KMS-11 (cell line): ENCODE measurements at regions not wholly inside any gene's neighbourhood (a gene's known extent, or its start where the extent isn't known, plus 50 kb on each side); places are given as distances from the start of the nearest gene placed in this dataset.

Experiments used
- H2AFZ ChIP-seq: fragments of 200-600 bp; sonication (generic); 2 replicates; pipeline ENCODE4 v1.6.1; 2016; ENCODE audit warnings: antibody characterized with exemption, mixed run types, low read depth
- H3K27ac ChIP-seq: fragments of 200-600 bp; sonication (generic); 2 replicates; pipeline ENCODE4 v1.6.1; 2016; ENCODE audit warnings: mild to moderate bottlenecking, mixed run types
- H3K27me3 ChIP-seq: fragments of 200-600 bp; sonication (generic); 2 replicates; pipeline ENCODE4 v1.6.1; 2017; ENCODE audit warnings: mild to moderate bottlenecking, low read depth, mixed run types, moderate library complexity; ENCODE audit not compliant: insufficient read depth
- H3K36me3 ChIP-seq: fragments of 200-600 bp; sonication (generic); 2 replicates; pipeline ENCODE4 v1.6.1; 2017; ENCODE audit warnings: mild to moderate bottlenecking, mixed run types; ENCODE audit not compliant: insufficient read depth
- H3K4me1 ChIP-seq: fragments of 200-600 bp; sonication (generic); 2 replicates; pipeline ENCODE4 v1.6.1; 2016; ENCODE audit warnings: mild to moderate bottlenecking, low read depth, mixed run types; ENCODE audit not compliant: poor library complexity, severe bottlenecking
- H3K4me2 ChIP-seq: fragments of 200-600 bp; sonication (generic); 2 replicates; pipeline ENCODE4 v1.7.0; 2016; ENCODE audit warnings: mild to moderate bottlenecking, mixed run types
- H3K4me3 ChIP-seq: fragments of 200-600 bp; sonication (generic); IDR thresholded peaks from 2 replicates; pipeline ENCODE4 v1.6.1; 2017; ENCODE audit warnings: low read depth, low read length, mixed read lengths; ENCODE audit not compliant: insufficient read depth
- H3K79me2 ChIP-seq: fragments of 200-600 bp; sonication (generic); 2 replicates; pipeline ENCODE4 v1.6.1; 2016; ENCODE audit warnings: low read depth, mixed run types; ENCODE audit not compliant: insufficient read depth
- H3K9ac ChIP-seq: fragments of 200-600 bp; sonication (generic); 2 replicates; pipeline ENCODE4 v1.6.1; 2016; ENCODE audit warnings: mild to moderate bottlenecking, mixed run types
- H4K20me1 ChIP-seq: fragments of 200-600 bp; sonication (generic); 2 replicates; pipeline ENCODE4 v1.6.1; 2016; ENCODE audit warnings: mild to moderate bottlenecking, mixed run types; ENCODE audit not compliant: insufficient read depth
- TF ChIP-seq, protein P1 (sequence below): fragments of 200-600 bp; sonication (generic); conservative IDR thresholded peaks from 2 replicates; pipeline ENCODE4 v1.6.1; 2017; ENCODE audit warnings: low read depth, mild to moderate bottlenecking, antibody characterized with exemption, low read length, moderate library complexity, mixed read lengths

DNA sequence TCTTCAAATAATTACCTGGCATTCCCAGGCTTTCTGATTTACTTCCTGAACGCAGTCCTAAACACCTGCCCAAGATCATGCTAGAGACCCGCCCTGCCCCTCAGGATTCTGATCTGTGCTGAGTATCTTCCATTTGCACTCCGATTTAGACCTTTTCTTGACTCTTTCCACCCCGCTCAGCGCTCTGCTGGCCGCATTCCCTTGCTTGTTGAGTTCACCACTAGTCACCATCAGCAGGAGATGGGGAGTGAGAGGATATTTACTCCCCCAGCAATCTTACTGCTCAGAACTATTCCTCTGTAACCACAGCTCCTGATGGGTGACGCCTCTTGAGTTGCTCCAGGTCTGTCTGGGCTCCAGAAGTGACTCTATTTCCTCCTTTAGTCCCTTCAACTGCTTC, 419.4 kb upstream of the MIR17HG start:
- Histone ChIP-seq H3K4me3 (no peak overlapping the region), H3K27ac (no peak overlapping the region), H3K4me2 (no peak overlapping the region), H2AFZ (no peak overlapping the region), H3K27me3 (no peaks in the 10 kb centered on the region), H4K20me1 (no peaks in the 10 kb centered on the region), H3K9ac (no peak overlapping the region), H3K36me3 (no peaks in the 10 kb centered on the region), H3K4me1 (no peaks in the 10 kb centered on the region), H3K79me2 (no peaks in the 10 kb centered on the region)
- TF ChIP-seq, protein P1, sequence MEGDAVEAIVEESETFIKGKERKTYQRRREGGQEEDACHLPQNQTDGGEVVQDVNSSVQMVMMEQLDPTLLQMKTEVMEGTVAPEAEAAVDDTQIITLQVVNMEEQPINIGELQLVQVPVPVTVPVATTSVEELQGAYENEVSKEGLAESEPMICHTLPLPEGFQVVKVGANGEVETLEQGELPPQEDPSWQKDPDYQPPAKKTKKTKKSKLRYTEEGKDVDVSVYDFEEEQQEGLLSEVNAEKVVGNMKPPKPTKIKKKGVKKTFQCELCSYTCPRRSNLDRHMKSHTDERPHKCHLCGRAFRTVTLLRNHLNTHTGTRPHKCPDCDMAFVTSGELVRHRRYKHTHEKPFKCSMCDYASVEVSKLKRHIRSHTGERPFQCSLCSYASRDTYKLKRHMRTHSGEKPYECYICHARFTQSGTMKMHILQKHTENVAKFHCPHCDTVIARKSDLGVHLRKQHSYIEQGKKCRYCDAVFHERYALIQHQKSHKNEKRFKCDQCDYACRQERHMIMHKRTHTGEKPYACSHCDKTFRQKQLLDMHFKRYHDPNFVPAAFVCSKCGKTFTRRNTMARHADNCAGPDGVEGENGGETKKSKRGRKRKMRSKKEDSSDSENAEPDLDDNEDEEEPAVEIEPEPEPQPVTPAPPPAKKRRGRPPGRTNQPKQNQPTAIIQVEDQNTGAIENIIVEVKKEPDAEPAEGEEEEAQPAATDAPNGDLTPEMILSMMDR = no peak

DNA sequence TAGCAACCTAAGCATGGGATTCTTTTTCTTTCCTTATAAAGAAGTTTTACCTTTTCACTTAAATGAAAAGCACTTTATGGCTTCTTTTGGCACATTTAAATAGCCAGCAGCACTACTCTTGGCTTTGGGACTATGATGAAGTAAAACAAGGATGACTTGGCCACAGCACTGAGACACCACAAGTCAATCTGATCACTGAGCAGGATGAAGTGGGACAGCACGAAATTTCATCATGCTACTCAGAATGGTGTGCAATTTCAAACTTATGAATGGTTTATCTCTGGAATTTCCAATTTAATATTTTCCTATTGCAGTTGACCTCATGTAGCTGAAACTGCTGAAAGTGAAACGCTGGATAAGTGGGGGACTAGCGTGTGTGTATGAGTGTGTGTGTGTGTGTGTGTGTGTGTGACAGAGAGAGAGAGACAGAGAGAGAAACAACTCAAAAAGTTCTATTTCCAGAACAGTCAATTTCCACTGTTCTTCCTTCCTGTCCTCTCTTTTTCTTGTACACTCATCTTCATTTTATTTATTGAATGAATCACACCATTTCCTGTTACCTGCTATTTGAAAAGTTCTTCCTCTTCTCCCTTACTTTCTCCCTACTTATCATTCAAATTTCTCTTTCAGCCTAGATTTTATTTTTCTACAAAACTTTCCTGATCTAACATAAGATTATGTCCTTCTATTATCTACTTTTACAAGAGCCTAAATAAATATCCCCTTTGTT, 414.2 kb upstream of the MIR17HG start:
- Histone ChIP-seq H3K27ac (no peak overlapping the region), H3K27me3 (no peaks in the 10 kb centered on the region), H3K4me1 (no peaks in the 10 kb centered on the region), H4K20me1 (no peaks in the 10 kb centered on the region), H2AFZ (no peak overlapping the region), H3K9ac (no peak overlapping the region), H3K36me3 (no peaks in the 10 kb centered on the region), H3K79me2 (no peaks in the 10 kb centered on the region), H3K4me3 (no peak overlapping the region), H3K4me2 (no peak overlapping the region)
- TF ChIP-seq, protein P1 = no peak

DNA sequence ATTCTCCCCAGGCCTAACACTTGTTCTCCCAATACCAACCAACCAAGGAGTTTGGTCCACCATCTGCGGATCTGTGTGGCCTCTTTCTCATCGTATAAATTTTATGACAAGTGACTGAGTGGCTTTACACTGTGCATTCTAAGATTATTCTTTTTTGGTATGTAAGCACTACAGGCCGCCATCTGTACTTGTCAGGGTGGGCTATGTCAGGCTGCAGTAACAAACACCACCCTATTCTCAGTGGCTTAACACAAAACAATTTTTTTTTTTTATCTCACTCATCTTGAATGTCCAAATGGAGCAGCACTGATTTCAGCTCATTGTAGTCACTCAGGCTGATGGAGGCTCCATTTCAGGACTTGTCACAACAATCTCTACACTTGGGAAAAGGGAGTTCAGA, 412.7 kb upstream of the MIR17HG start:
- H3K79me2 ChIP-seq = no peaks in the 10 kb centered on the region

DNA sequence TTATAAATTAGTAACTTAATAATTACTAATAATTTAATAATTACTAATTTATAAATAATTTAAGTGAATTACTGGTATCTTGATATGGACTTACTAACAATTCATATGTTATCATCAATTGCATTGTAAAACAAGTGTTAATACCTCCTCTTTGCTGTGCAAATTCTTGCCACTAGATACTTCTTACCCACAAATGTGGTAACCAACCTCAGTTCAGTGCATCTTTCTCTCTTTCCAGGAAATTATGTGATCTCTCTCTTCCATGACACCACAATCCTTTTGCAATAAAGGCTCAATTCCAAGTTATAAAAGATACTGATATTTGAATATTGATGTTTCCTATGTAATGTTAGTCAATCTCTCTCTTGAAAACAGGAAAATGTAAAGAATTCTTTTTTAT, 408.6 kb upstream of the MIR17HG start:
- Histone ChIP-seq H3K27ac (no peak overlapping the region), H3K9ac (no peak overlapping the region), H3K4me1 (no peaks in the 10 kb centered on the region), H3K4me2 (no peak overlapping the region), H2AFZ (no peak overlapping the region), H3K79me2 (no peaks in the 10 kb centered on the region), H3K4me3 (no peak overlapping the region), H3K27me3 (no peaks in the 10 kb centered on the region), H4K20me1 (no peaks in the 10 kb centered on the region), H3K36me3 (no peaks in the 10 kb centered on the region)
- TF ChIP-seq, protein P1 = no peak

More for the DNA sequence above, 412.7 kb upstream of the MIR17HG start:
- H3K36me3 ChIP-seq = no peaks in the 10 kb centered on the region
- no peak overlapping the region for H3K9ac ChIP-seq
- H2AFZ ChIP-seq = no peak overlapping the region
- no peaks in the 10 kb centered on the region for H3K4me1 ChIP-seq
- H3K4me2 ChIP-seq = no peak overlapping the region
- TF ChIP-seq, protein P1 = no peak
- no peaks in the 10 kb centered on the region for H4K20me1 ChIP-seq
- H3K4me3 ChIP-seq = no peak overlapping the region
- no peaks in the 10 kb centered on the region for H3K27me3 ChIP-seq
- H3K27ac ChIP-seq = no peak overlapping the region
